Fibroblast of lung (primary cell): ENCODE measurements at regions not wholly inside any gene's neighbourhood (a gene's known extent, or its start where the extent isn't known, plus 50 kb on each side); places are given as distances from the start of the nearest gene placed in this dataset.

Source experiments
- DNase-seq, 2 donors: peaks; one replicate each; pipeline versions ENCODE4 v3.0.0 to v3.0.0-alpha.2; 2010; ENCODE audit warnings: low read depth in 2 of 2
- H2AFZ ChIP-seq: 2 replicates; pipeline ENCODE4 v1.5.1; 2012; ENCODE audit warnings: low read length, control low read depth, inconsistent platforms
- H3K27ac ChIP-seq: 2 replicates; pipeline ENCODE4 v1.5.1; 2011; ENCODE audit warnings: low read length, control low read depth; ENCODE audit not compliant: insufficient read depth
- H3K27me3 ChIP-seq: 2 replicates; pipeline ENCODE4 v1.5.1; 2011; ENCODE audit warnings: mild to moderate bottlenecking, low read length; ENCODE audit not compliant: control insufficient read depth, insufficient read depth
- H3K36me3 ChIP-seq: 2 replicates; pipeline ENCODE4 v1.5.1; 2011; ENCODE audit warnings: low read length; ENCODE audit not compliant: control insufficient read depth, insufficient read depth
- H3K4me1 ChIP-seq: 2 replicates; pipeline ENCODE4 v1.5.1; 2011; ENCODE audit warnings: low read length; ENCODE audit not compliant: control insufficient read depth, insufficient read depth; ENCODE audit errors: extremely low read depth
- H3K4me2 ChIP-seq: 2 replicates; pipeline ENCODE4 v1.5.1; 2011; ENCODE audit warnings: low read length, control low read depth; ENCODE audit not compliant: insufficient read depth; ENCODE audit errors: extremely low read depth
- H3K4me3 ChIP-seq, 4 experiments: fragments of 200-600 bp in 1 of 4; sonication (generic) in 1 of 4; replicated peaks in 1 of 4; 2 replicates each; pipeline ENCODE4 v1.5.1; 2011 to 2016; ENCODE audit warnings: low read length in 4 of 4, low read depth in 3 of 4, mild to moderate bottlenecking in 3 of 4, control low read depth in 2 of 4, inconsistent platforms in 1 of 4, mixed read lengths in 1 of 4; ENCODE audit not compliant: insufficient read depth in 1 of 4; ENCODE audit errors: control extremely low read depth in 1 of 4
- H3K79me2 ChIP-seq: 2 replicates; pipeline ENCODE4 v1.5.1; 2012; ENCODE audit warnings: mild to moderate bottlenecking, low read length, inconsistent platforms; ENCODE audit not compliant: control insufficient read depth, insufficient read depth
- H3K9ac ChIP-seq: 2 replicates; pipeline ENCODE4 v1.5.1; 2011; ENCODE audit warnings: mild to moderate bottlenecking, low read length, control low read depth; ENCODE audit not compliant: insufficient read depth
- H3K9me3 ChIP-seq: 2 replicates; pipeline ENCODE4 v1.5.1; 2012; ENCODE audit warnings: low read depth, low read length; ENCODE audit not compliant: control insufficient read depth, insufficient read depth
- H4K20me1 ChIP-seq: 2 replicates; pipeline ENCODE4 v1.5.1; 2011; ENCODE audit warnings: low read length; ENCODE audit not compliant: control insufficient read depth, insufficient read depth; ENCODE audit errors: extremely low read depth
- EZH2 ChIP-seq: IDR thresholded peaks from 2 replicates; pipeline ENCODE4 v1.5.1; 2012; ENCODE audit warnings: low read length, control low read depth, mild to moderate bottlenecking; ENCODE audit errors: missing control alignments
- TF ChIP-seq, protein P1 (sequence below), 2 donors: IDR thresholded peaks in 1 of 2; conservative IDR thresholded peaks in 1 of 2; 1 replicate in 1 of 2; 2 replicates in 1 of 2; pipeline ENCODE4 v1.5.1; 2011 to 2012; ENCODE audit warnings: low read length in 2 of 2, control low read depth in 1 of 2, inconsistent platforms in 1 of 2, low read depth in 1 of 2, mild to moderate bottlenecking in 1 of 2

DNA sequence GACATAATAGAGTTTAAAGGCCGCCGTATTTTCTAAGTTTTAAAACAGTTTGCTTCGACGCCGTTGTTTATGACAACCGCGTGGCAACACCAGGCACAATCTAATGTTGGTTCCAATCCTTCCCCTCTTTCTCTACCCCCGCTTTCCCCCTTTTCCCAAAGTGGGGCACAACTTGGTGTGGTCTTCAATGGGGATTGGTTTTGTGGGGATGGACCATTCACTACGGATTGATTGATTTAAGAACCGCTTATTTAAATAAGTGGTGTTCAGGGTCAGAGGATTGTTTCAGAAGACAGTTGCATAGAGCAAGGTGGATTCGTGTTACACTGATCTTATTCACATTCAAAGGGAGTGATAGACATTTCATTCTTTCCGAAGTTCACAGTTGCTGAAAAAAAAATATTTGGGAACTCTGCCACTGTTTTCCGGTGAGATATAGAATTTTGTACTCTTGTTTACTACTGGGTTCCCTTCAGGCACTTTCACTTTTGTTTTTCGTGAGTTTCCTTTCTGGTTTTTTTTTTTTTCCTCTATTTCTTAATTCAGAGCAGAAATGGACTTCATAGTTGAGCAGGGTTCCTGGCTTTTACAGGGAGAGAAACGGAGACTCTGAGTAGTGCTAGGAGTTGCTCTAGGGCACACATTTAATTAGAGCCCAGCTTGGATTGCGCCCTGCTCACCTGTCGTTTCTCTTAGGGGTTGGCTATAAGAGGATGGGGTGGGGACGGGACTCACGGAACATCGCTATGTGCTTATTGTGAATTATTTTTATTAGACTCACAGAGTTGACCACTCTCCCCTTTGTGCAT, 79.6 kb upstream of the AK4 start:
- Histone ChIP-seq H2AFZ (peak overlapping the region; percentile 90), H3K4me2 (peak overlapping the region; percentile 98), H3K4me1 (peaks cover 6% of the 10 kb centered on the region), H4K20me1 (no peaks in the 10 kb centered on the region), H3K27me3 (no peaks in the 10 kb centered on the region), H3K9me3 (no peaks in the 10 kb centered on the region), H3K27ac (peak overlapping the region; percentile 84), H3K9ac (peak overlapping the region; percentile 85), H3K36me3 (no peaks in the 10 kb centered on the region), H3K4me3 (peak overlapping the region; percentile 72 to 90 (median 82)), H3K79me2 (no peaks in the 10 kb centered on the region)
- no peak for TF ChIP-seq EZH2
- TF ChIP-seq, protein P1, sequence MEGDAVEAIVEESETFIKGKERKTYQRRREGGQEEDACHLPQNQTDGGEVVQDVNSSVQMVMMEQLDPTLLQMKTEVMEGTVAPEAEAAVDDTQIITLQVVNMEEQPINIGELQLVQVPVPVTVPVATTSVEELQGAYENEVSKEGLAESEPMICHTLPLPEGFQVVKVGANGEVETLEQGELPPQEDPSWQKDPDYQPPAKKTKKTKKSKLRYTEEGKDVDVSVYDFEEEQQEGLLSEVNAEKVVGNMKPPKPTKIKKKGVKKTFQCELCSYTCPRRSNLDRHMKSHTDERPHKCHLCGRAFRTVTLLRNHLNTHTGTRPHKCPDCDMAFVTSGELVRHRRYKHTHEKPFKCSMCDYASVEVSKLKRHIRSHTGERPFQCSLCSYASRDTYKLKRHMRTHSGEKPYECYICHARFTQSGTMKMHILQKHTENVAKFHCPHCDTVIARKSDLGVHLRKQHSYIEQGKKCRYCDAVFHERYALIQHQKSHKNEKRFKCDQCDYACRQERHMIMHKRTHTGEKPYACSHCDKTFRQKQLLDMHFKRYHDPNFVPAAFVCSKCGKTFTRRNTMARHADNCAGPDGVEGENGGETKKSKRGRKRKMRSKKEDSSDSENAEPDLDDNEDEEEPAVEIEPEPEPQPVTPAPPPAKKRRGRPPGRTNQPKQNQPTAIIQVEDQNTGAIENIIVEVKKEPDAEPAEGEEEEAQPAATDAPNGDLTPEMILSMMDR (conservative IDR thresholded peaks at IDR 0.05 in 1 of 2, IDR thresholded peaks at IDR 0.05 in 1 of 2; ENCODE audit: low read depth in 1 of 2, low read length in 2 of 2): no peak
- peak in 1 of 2 donors; percentile 51 for DNase-seq

GRCh38 chr1:65069011-65069565, 78.9 kb upstream of the AK4 start:
- DNase-seq: no peak
- Histone ChIP-seq H3K79me2 (no peaks in the 10 kb centered on the region), H2AFZ (peak overlapping the region; percentile 90), H3K27ac (no peak overlapping the region), H3K4me3 (peak overlapping the region; percentile 72 to 90 (median 82)), H3K9ac (peak overlapping the region; percentile 16), H3K4me1 (peaks cover 6% of the 10 kb centered on the region), H3K4me2 (peak overlapping the region; percentile 98), H4K20me1 (no peaks in the 10 kb centered on the region), H3K27me3 (no peaks in the 10 kb centered on the region), H3K9me3 (no peaks in the 10 kb centered on the region), H3K36me3 (no peaks in the 10 kb centered on the region)
- TF ChIP-seq, protein P1 (conservative IDR thresholded peaks at IDR 0.05 in 1 of 2, IDR thresholded peaks at IDR 0.05 in 1 of 2; ENCODE audit: low read depth in 1 of 2, low read length in 2 of 2): no peak
- TF ChIP-seq EZH2: no peak

- no peaks in the 10 kb centered on the region for H3K27me3 ChIP-seq
Observed at GRCh38 chr1:65072845-65073244, 75.2 kb upstream of the AK4 start.

More at GRCh38 chr1:65072845-65073244, 75.2 kb upstream of the AK4 start:
- no peaks in the 10 kb centered on the region for H3K9me3 ChIP-seq
- no peak overlapping the region for H3K27ac ChIP-seq
- TF ChIP-seq EZH2: no peak
- TF ChIP-seq, protein P1 (conservative IDR thresholded peaks at IDR 0.05 in 1 of 2, IDR thresholded peaks at IDR 0.05 in 1 of 2; ENCODE audit: low read depth in 1 of 2, low read length in 2 of 2): no peak
- H2AFZ ChIP-seq: no peak overlapping the region
- no peaks in the 10 kb centered on the region for H3K36me3 ChIP-seq
- no peaks in the 10 kb centered on the region for H4K20me1 ChIP-seq
- no peaks in the 10 kb centered on the region for H3K79me2 ChIP-seq
- H3K9ac ChIP-seq: no peak overlapping the region
- DNase-seq: no peak
- no peak overlapping the region for H3K4me3 ChIP-seq
- no peak overlapping the region for H3K4me2 ChIP-seq
- peaks cover 2% of the 10 kb centered on the region for H3K4me1 ChIP-seq
